ENCODE measurements at regions not wholly inside any gene's neighbourhood (a gene's known extent, or its start where the extent isn't known, plus 50 kb on each side); places are given as distances from the start of the nearest gene placed in this dataset.
"Not testable (repeated sequence)": the region's sequence is repeated elsewhere in the genome, so short reads cannot be mapped to it uniquely, and the experiment has no call there.

DNA sequence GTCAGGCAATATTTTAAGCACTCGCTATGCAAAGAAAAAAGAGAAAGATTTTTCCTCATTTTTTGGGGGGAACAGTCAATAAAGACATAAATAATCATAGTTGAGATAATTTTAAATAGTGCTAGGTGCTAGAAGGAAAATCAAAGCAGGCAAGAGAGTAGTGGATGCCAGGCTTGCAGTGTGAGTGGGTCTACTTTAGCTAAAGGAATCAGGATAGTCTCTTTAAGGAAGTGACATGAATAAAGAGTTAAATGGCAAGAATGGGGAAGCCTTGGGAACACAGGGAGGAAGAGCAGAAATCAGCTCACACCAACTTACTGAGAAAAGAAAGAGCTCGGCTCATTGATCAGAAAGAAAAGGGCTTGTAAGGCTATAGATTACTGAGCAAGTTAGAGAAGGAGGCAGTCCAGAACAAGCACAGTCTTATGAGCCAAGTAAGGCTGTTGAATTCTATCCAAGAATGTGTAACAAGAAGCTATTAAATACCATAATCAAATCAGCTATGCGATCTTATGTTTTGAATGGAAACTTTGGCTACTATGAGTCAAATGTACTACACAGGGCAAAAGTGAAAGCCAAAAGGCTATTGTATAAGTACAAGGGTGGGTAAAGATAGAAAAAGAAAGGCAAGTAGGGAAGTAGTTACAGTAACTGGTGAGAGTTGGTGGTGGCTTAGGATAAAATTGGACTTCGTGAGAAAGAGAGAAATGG lies 833.8 kb upstream of the PIK3C3 start:
- DNase-seq, result no peak

DNA sequence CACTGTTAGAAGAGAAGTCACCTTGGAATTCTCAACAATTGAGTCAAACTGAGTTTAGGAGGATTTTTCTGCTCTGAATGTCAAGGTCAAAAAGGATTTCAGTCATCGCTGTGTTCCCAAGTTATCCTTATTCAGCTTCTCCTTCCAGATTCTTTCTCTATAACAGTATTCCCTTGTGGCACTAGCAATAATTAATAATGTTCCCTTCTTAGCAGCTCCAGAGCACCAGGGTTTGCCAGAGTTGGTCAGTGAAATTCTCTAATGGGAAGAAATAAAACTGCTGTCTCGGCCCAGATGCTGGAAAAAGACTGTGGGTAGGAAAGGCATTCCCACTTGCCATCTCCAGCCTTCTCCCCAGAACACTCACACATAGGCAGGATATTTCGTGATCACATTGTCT lies 836.0 kb upstream of the PIK3C3 start:
- no peak for DNase-seq

DNA sequence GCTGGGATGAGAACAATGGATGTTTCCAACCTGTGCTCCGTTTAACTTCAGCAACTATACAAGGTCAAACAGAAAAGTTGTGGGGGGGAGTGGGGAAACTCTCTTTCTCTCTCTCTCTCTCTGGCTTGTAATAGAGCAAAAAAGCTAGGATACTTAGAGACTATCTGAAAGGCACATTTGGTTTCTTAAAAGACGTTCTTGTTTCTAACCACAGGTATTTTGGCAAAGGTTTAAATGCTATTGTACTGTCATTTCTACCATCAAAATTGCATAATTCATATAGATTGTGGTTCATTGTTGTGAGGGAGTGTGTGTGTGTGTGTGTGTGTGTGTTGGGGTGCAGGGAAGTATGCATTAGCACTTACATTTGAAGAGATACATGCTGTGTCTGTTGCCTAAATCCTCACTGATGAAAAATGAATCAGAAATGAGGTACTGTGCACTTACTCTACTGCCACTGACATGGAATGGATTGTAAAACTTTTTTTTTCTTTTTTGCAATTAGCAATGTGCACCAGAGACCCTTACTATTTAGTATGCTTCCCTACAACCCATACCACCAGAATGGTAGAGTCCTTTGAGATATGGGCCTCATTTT lies 841.0 kb upstream of the PIK3C3 start:
- DNase-seq, result no peak

DNA sequence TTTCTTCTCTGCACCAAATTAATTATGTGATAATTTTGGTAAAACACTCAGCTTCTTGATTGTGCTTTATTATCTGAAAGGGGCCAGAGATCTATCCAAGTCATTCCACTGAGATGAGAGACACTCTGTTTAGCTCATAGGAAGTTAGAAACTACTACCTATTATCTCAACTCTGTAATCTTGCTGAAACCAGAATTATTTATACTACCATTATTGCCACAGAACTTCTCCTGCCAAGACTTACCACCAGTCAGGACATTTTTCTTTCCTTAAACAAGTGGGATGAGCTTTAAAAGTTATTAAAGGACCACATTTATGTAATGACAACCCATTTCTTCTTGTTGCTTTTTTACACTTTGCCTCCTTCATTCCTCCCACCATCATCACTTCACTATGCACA lies 855.6 kb upstream of the PIK3C3 start:
- no peak for DNase-seq

DNA sequence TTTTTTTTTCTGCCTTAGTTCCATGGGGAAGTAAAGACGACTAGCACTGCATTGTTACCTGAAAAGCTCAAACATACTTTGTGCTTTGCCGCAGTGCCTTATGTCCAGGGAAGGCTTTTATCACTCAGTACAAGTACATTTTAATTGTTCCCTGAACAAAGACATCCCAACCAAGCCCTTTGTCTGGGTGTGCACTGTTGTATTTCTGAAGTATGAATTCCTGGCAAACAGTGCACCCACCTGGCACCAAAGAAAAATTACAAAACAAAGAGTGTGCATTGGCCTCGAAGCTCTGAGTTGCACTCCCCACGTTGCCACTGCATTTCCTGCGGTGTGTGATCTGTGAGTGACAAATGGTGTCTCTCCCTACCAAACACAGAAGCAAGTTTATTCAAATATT lies 858.5 kb upstream of the PIK3C3 start:
- peak; percentile 36 to 90 (median 62) for DNase-seq

DNA sequence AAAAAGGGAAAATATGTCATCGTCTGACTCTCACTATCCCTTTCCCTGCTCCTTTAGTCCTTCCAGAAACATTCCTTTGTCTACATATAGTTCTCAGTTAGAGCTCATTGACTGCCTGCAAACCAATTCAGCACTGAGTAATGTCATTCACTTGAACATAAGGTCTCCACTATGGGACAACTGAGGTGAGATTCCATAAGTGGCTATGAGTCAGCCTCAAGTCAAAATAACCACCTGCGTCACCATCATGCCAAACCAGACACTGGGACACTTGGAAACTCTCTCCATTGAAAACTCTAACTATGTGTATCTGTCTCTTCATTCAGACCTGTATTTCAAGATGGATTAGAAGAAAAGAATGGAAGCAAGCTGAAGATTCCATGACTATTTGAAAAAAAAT lies 878.0 kb upstream of the PIK3C3 start:
- no peak for DNase-seq

DNA sequence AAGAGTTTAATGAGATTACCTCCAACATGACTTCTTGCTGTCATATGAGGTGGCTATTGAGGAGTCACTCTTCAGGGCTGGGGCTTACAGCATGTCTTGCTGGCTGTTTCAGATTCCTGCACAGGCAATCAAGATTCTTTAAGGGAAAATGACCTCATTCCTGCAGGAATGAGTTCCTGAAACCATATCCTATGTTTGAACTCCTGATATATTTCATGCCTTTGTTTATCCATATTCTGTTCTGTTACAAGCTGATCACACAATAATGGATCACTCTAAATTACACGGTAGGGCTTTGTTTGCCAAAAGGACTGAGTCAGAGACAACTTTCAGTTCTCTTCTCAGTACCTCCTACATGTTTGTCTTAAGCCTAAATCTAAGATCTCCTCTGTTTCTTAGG lies 879.8 kb upstream of the PIK3C3 start:
- no peak for DNase-seq

DNA sequence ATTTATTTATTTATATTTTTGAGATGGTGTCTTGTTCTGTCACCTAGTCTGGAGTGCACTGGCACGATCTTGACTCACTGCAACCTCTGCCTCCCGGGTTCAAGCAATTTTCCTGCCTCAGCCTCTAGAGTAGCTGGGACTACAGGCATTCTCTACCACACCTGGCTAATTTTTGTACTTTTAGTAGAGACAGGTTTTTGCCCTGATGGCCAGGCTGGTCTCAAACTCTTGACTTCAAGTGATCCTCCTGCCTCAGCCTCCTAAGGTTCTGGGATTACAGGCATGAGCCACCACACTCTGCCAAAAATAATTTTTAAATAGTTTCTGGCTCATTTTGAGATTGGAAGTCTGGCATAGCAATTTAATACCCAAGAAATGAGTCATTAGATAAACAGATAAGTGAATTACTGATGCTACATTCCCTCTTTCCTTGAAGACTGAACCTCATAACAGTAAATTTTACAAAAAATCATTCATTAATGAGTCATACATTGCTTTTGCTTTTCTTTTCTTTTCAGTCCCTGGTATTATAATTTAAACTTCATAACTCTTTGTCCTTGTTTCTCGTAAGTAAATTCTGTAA lies 881.6 kb upstream of the PIK3C3 start:
- no peak for DNase-seq

DNA sequence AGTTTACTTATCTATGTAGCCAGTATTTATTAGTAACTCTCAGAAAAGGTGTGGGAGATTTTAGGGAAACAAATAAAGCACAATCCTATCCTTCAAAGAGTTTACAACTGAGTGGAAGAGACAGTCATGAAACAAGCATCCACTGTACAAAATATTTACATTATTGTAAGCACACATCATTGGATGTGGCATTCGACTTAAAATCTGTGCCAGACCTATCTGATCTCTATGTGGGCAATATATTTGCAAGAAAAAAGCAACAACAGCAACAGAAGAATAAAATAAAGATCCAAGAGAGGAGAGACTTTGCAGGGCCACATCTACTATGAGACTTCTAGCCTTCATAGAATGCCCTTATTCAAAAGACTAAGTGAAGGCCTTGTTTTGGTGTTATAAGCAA lies 882.1 kb upstream of the PIK3C3 start:
- no peak for DNase-seq

DNA sequence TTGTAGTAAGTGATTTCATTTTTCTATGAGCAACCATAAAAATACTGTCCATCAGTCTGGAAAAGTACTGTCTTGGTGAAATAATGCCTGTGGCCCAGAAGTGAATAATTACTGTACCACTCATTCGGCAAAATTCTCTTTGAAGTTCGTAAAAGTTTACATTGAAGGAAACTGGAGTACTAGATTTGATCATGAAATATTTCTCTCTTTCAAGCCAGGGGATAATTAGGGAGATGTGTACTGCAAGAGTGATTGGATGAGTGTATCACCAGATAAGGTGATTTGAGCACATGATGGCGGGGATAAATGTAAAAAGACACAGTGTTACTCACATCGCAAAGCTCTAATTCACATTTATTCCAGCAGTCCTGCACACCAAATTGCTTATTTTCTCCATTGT lies 883.2 kb upstream of the PIK3C3 start:
- no peak for DNase-seq

DNA sequence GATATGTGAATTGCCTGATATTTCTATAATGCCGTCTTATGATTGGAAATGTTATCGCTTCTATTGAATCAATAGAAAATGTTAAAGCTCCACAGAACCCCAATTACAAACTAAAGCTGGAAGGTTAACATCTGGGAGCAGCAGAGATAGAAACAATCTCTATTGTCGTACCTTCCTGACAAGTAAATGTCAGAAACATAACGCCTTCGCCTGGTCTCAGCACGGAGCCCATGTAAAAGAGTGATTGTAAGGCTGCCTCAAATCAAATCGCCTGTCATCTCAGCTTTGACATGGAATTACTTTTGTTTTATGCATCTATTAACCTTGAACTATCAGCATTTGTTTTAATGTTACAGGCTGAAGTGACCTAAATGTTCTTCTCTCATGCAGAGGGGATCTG lies 885.9 kb upstream of the PIK3C3 start:
- DNase-seq, result no peak

DNA sequence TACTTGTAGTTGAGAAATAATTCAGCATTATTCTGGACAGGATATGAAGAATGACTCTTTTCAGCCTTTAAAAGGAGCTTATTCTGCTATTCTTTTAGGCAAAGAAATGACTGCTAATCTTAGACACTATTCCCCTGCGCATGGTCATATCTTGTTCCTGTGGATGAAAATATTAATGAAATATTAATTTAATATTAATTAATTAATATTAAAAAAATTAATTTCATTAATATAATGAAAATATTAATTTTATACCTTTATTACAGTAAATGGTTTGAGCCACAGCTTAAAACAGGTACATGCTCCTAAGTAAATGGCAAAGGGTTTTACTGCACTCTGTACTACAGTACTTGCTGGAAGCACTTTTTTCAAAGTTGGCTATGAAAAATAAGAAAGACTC lies 890.1 kb upstream of the PIK3C3 start:
- DNase-seq, result no peak

DNA sequence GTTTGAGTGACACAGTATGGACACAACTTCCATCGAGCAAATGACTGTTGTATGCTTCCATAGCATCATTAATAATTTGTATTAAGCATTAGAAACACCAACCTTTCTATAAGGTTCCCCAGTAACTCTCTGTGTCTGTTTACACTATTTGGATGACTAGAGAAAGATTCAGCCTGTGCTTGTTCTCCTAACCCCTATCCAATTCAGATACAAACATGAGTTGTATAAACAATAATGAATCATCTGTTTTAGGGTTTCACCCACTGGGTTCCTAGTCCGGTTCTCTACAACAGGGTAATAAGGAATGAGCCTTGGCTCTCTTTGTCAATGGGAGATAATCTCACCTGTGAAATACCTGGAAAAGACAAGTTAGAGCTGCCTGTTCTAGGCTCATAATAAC lies 894.1 kb upstream of the PIK3C3 start:
- no peak for DNase-seq

DNA sequence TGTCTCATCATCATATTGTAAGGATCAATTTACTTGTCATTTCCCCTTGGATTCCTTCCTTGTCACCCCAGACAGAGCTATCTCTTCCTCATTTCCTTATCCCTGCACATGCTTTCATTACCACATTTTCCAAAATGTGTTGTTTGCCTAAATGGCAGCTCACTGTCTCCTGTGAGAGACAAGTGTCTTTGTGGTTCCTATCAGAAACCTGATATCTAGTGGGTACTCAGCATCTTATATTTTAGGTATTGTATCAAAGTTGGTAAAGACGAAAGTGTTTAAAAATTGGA lies 896.0 kb upstream of the PIK3C3 start:
- no peak for DNase-seq

DNA sequence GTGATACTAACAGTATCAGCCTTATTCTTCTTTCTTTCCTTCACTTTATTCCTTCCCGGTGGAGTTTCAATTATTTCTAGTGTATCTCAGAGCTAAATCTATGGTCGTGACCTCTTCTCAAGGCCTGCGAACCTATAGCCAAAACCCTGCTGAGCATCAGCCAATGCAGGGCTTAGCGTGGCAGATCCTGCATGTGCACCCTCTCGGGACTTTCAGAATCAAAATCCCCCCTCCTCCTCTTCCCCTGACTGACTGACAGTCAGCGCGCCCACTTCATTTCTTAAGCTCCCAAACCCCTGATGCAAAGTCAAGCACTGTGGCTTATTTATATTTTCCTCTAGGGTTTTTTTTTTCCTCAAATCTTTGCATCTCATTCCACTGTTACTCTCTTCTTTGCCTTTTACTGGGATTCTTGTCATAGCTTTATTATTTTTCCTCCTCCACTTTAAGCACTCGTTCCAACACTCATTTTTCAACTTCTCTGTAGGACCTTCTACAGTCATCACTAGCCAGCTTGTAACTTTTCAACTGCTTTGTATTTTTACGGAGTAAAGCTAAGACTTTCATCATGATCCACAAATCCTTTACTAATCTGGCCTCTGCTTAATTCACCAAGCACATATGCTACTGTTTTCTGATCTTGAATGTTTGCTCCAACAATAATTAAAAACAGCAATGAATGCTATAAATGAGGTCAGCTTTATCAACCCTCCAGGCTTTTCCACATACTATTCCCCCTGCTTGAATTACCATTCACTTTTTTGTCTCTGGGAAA lies 896.5 kb upstream of the PIK3C3 start:
- DNase-seq, result no peak

DNA sequence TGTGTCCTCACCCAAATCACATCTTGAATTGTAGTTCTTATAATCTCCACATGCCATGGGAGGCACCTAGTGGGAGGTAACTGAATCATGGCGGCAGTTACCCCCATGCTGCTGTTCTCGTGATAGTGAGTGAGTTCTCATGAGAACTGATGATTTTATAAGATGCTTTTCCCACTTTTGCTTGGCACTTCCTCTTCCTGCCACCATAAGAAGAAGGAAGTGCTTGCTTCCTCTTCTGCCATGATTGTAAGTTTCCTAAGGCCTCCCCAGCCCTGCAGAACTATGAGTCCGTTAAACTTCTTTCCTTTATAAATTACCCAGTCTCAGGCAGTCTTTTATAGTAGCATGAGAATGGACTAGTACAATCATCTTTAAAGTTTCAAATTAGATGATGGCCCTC lies 902.4 kb upstream of the PIK3C3 start:
- no peak for DNase-seq

DNA sequence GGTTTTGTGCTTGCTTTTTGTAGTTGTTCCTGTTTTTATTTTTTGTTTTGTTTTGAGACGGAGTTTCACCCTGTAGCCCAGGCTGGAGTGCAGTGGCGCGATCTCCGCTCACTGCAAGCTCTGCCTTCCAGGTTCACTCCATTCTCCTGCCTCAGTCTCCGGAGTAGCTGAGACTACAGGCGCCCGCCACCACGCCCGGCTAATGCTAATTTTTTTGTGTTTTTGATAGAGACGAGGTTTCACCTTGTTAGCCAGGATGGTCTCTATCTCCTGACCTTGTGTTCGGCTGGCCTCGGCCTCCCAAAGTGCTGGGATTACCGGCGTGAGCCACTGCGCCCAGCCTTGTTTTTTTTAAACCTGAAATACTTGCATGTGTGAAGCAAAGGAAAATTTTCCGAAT lies 908.8 kb upstream of the PIK3C3 start:
- not testable (repeated sequence) for DNase-seq

DNA sequence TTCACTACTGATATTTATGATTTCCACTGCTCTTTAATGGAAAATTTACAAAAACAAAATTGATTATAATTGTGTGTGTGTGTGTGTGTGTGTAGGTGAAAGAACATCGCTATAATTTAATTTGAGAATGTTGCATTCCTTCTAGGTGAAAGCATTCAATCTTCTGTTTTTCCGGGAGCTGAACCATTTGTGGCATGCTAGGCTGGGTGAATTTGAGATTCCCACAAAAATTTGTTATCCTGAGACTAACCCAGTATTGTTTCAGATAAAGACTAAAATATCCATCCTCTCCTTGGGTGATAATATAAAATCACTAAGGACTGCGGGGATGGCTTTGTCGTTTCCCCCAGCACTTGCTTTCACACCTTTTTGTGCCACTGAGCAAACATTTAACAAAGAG lies 911.2 kb upstream of the PIK3C3 start:
- no peak for DNase-seq

DNA sequence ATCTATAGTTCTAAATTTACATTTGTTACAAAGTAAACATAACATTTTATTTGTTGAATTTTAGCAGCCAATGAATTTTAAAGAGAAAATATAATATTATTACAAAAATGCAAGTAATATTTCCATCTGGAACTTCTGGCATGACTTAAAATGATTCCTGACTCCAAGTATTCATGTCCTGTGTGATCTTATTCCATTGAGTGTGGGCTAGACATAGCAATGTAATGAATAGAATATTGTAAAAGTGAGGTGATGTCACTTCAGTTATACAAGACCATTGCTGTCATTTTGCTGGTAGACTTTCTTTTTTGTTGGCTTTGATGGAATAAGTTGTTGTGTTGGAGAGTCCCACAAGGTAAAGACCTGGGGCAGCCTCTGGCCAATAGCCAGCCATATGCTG lies 912.2 kb upstream of the PIK3C3 start:
- no peak for DNase-seq

DNA sequence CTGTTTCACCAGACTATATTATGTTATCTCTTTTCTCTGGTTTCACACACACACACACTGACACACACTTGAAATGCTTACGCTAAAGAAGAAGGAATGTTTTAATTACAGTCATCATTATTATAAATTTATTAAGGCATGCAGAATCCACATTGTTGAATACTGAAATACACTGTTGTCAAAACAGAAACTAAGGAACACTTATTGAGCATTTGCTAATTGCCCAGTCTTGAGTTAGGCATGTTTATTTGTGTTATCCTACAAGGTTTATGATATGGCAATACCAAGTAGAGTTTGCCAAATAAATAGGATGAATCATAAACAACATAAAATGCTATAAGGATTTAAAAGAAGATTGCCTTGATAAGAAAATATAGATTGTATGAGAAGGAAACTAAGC lies 917.0 kb upstream of the PIK3C3 start:
- no peak for DNase-seq

DNA sequence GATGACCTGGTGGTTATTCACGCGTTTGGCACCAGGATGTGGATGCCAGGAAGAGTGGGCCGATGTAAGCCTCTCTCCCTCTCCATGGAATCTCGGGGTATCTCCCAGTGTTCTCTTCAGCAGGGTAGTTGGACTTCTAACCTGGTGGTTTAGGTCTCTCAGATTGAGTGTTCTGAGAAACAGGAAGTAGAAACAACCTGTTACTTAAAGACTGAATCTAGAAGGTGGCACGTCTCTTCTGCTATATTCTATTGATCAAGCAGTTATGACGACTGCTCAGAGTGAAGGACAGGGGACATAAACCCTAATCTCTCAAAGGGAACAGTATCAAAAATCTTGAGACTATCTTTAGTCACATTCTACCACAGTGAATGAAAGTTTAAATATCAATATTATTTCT lies 918.7 kb upstream of the PIK3C3 start:
- no peak for DNase-seq

DNA sequence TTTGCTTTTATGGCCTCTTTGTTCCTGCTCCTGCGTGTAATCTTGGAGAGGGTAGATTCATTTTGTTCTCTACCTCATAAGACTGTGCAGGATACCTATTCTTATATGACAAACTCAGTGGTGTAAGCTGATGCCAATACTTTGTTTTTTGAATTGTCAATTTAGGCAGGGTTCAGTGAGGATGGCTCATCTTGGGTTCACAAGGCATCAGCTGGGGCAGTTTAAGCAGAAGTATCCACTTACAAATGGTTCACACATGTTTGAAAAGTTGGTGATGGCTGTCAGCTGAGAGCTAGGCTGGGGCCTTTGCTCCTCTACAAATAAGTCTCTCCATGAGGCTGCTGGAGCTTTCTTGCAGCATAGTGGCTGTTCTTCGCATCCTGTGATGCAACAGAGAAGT lies 920.6 kb upstream of the PIK3C3 start:
- DNase-seq, result peak in 2 of 3 experiments; percentile 23 to 33

DNA sequence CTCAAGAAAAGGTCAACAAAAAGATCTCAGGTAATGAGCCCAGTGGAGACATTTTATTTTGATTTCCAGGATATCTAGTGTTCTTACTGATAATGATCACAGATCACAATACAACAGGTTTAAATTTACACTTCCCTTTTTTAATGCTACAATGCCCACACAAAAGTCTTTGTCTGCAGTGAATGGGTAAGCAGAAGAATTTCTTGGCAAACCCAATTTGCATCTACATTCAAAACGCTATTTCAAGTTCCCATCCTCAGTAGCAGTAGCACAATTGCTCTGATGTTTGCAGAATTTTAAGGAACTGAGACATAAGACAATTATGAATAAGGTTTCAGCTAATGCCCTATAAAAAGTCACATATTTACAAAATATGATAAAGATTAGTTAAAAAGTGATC lies 929.4 kb upstream of the PIK3C3 start:
- DNase-seq, result no peak

DNA sequence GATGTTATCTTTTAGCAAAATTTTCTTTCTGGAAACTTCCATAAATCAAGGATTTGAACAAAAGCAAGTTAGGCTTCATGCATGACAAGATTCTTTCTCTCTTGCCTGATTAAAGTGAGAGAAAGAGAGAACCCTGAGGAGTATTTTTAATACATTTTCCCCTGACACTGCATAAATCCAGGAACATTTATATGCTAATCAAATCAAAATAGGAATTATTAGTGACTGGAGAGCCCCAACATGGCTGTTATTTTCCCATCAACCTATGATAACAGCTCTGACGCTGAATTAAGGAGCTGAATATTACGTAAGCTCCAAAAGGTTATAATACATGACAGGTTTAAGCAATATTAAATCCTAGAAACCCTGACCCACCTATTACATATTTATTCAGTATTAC lies 930.2 kb upstream of the PIK3C3 start:
- no peak for DNase-seq

Measured in NCI-H1417 (cell line).